ENCODE measurements at regions not wholly inside any gene's neighbourhood (a gene's known extent, or its start where the extent isn't known, plus 50 kb on each side); places are given as distances from the start of the nearest gene placed in this dataset.

GRCh38 chr1:194684636-194685035, 1498.2 kb upstream of the B3GALT2 start:
- Histone ChIP-seq H3K9me3 (ENCODE audit: control insufficient read depth in 4 of 4, insufficient read depth in 3 of 4, low read length in 3 of 4) (no peaks in the 10 kb centered on the region), H3K27me3 (ENCODE audit: control insufficient read depth in 3 of 3, insufficient read depth in 3 of 3, low read length in 2 of 3) (no peaks in the 10 kb centered on the region), H3K4me1 (ENCODE audit: control insufficient read depth in 5 of 5, insufficient read depth in 5 of 5, low read length in 5 of 5) (no peaks in the 10 kb centered on the region), H3K9ac (ENCODE audit: insufficient read depth in 1 of 2, low read length in 2 of 2) (no peak overlapping the region), H3K36me3 (ENCODE audit: control insufficient read depth in 4 of 4, insufficient read depth in 4 of 4, low read length in 4 of 4) (no peaks in the 10 kb centered on the region), H3K27ac (ENCODE audit: low read depth in 1 of 2, low read length in 1 of 2) (no peak overlapping the region), H3K4me3 (no peak overlapping the region)
- 67 to 76% methylated on average over 2 of the region's 2 CpGs for WGBS, 2 donors
- TF ChIP-seq CTCF (IDR thresholded peaks at IDR 0.05; ENCODE audit: control extremely low read depth, extremely low read depth), result no peak
- no peak for DNase-seq
- no peak for ATAC-seq (ENCODE audit: insufficient read depth, low FRiP score)

GRCh38 chr1:194658090-194658439, 1471.7 kb upstream of the B3GALT2 start:
- Histone ChIP-seq H3K27me3 (ENCODE audit: control insufficient read depth in 3 of 3, insufficient read depth in 3 of 3, low read length in 2 of 3) (no peaks in the 10 kb centered on the region), H3K4me3 (no peak overlapping the region), H3K4me1 (ENCODE audit: control insufficient read depth in 5 of 5, insufficient read depth in 5 of 5, low read length in 5 of 5) (no peaks in the 10 kb centered on the region), H3K9ac (ENCODE audit: insufficient read depth in 1 of 2, low read length in 2 of 2) (no peak overlapping the region), H3K27ac (ENCODE audit: low read depth in 1 of 2, low read length in 1 of 2) (no peak overlapping the region), H3K36me3 (ENCODE audit: control insufficient read depth in 4 of 4, insufficient read depth in 4 of 4, low read length in 4 of 4) (no peaks in the 10 kb centered on the region), H3K9me3 (ENCODE audit: control insufficient read depth in 4 of 4, insufficient read depth in 3 of 4, low read length in 3 of 4) (no peaks in the 10 kb centered on the region)
- TF ChIP-seq CTCF (IDR thresholded peaks at IDR 0.05; ENCODE audit: control extremely low read depth, extremely low read depth), result no peak
- DNase-seq (no peak), ATAC-seq (ENCODE audit: insufficient read depth, low FRiP score) (no peak)
- WGBS, 2 donors, result 54 to 78% methylated on average over 1 of the region's 1 CpG

GRCh38 chr1:194654956-194655355, 1468.5 kb upstream of the B3GALT2 start:
- 76 to 85% methylated on average over 1 of the region's 1 CpG for WGBS, 2 donors

More at GRCh38 chr1:194654956-194655355, 1468.5 kb upstream of the B3GALT2 start:
- Histone ChIP-seq H3K9ac (ENCODE audit: insufficient read depth in 1 of 2, low read length in 2 of 2) (no peak overlapping the region), H3K36me3 (ENCODE audit: control insufficient read depth in 4 of 4, insufficient read depth in 4 of 4, low read length in 4 of 4) (no peaks in the 10 kb centered on the region), H3K4me3 (no peak overlapping the region), H3K27me3 (ENCODE audit: control insufficient read depth in 3 of 3, insufficient read depth in 3 of 3, low read length in 2 of 3) (no peaks in the 10 kb centered on the region), H3K4me1 (ENCODE audit: control insufficient read depth in 5 of 5, insufficient read depth in 5 of 5, low read length in 5 of 5) (no peaks in the 10 kb centered on the region), H3K27ac (ENCODE audit: low read depth in 1 of 2, low read length in 1 of 2) (no peak overlapping the region), H3K9me3 (ENCODE audit: control insufficient read depth in 4 of 4, insufficient read depth in 3 of 4, low read length in 3 of 4) (no peaks in the 10 kb centered on the region)
- no peak for ATAC-seq (ENCODE audit: insufficient read depth, low FRiP score)
- no peak for DNase-seq
- TF ChIP-seq CTCF (IDR thresholded peaks at IDR 0.05; ENCODE audit: control extremely low read depth, extremely low read depth), result no peak

Data from lung (tissue), 11 donors.